ENCODE measurements at regions not wholly inside any gene's neighbourhood (a gene's known extent, or its start where the extent isn't known, plus 50 kb on each side); places are given as distances from the start of the nearest gene placed in this dataset.
"Not testable (repeated sequence)": the region's sequence is repeated elsewhere in the genome, so short reads cannot be mapped to it uniquely, and the experiment has no call there.

DNA sequence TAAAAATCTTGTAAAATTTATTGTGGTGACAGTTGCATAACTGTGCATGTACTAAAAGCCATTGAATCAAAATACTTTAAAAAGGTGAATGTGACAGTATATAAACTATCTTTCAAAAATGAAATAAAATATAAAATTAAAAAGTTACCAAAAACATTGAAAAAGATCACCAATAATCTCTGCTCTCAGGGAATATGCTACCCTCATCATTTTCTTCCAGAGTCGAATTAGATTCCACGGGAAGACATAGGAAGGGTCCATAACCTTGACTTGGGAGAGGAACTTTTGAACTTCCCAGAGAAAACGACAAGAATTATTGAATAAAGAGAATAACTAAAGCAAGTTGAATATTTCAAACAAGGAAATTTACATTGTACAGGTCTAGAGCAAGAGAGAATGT, 649.5 kb downstream of the NUP35 start:
- Histone ChIP-seq H3K36me3 (ENCODE audit: control insufficient read depth, insufficient read depth, low read length) (no peaks in the 10 kb centered on the region), H3K4me3 (ENCODE audit: low read depth, low read length) (no peak overlapping the region), H3K27me3 (ENCODE audit: control insufficient read depth, insufficient read depth, low read length) (no peaks in the 10 kb centered on the region)
- DNase-seq (ENCODE audit: low read depth): no peak
- CTCF ChIA-PET: no interaction called here
- TF ChIP-seq, protein P1, sequence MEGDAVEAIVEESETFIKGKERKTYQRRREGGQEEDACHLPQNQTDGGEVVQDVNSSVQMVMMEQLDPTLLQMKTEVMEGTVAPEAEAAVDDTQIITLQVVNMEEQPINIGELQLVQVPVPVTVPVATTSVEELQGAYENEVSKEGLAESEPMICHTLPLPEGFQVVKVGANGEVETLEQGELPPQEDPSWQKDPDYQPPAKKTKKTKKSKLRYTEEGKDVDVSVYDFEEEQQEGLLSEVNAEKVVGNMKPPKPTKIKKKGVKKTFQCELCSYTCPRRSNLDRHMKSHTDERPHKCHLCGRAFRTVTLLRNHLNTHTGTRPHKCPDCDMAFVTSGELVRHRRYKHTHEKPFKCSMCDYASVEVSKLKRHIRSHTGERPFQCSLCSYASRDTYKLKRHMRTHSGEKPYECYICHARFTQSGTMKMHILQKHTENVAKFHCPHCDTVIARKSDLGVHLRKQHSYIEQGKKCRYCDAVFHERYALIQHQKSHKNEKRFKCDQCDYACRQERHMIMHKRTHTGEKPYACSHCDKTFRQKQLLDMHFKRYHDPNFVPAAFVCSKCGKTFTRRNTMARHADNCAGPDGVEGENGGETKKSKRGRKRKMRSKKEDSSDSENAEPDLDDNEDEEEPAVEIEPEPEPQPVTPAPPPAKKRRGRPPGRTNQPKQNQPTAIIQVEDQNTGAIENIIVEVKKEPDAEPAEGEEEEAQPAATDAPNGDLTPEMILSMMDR (IDR thresholded peaks at IDR 0.05; ENCODE audit: insufficient read depth, low read depth, low read length): no peak
- POLR2A ChIA-PET: no interaction called here

DNA sequence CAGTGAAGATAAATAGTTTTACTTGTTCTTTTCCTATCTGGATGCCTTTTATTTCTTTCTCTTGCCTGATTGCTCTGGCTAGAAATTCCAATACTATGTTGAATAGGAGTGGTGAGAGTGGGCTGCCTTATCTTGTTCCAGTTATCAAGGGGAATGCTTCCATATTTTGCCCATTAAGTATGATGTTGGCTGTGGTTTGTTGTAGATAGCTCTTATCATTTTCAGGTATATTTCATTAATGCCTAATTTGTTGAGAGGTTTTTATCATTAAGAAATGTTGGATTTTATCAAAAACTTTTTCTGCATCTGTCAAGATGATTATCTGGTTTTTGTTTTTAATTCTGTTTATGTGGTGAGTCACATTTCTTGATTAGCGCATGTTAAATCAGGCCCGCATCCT, 655.8 kb downstream of the NUP35 start:
- no peaks in the 10 kb centered on the region for H3K27me3 ChIP-seq (ENCODE audit: control insufficient read depth, insufficient read depth, low read length)
- no peak overlapping the region for H3K4me3 ChIP-seq (ENCODE audit: low read depth, low read length)
- TF ChIP-seq, protein P1 (IDR thresholded peaks at IDR 0.05; ENCODE audit: insufficient read depth, low read depth, low read length): no peak
- ChIA-PET CTCF (no interaction called here), POLR2A (no interaction called here)
- no peak for DNase-seq (ENCODE audit: low read depth)
- no peaks in the 10 kb centered on the region for H3K36me3 ChIP-seq (ENCODE audit: control insufficient read depth, insufficient read depth, low read length)

DNA sequence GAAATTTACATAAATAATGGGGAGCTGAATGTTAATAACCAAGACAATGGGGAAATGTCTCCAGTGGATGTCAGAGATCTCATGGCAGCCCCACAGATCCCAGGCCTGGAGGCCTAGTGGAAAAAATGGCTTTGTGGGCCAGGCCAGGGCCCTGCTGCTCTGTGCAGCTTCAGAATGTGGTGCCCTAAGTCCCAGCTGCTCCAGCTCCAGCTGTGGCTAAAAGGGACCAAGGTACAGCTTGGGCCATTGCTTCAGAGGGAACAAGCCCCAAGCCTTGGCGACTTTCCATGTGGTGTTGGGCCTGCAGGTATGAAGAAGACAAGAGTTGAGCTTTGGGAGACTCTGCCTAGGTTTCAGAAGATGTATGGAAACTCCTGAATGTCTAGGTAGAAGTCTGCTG, 658.2 kb downstream of the NUP35 start:
- CTCF ChIA-PET: no interaction called here
- POLR2A ChIA-PET: no interaction called here
- TF ChIP-seq, protein P1 (IDR thresholded peaks at IDR 0.05; ENCODE audit: insufficient read depth, low read depth, low read length): no peak
- Histone ChIP-seq H3K36me3 (ENCODE audit: control insufficient read depth, insufficient read depth, low read length) (no peaks in the 10 kb centered on the region), H3K27me3 (ENCODE audit: control insufficient read depth, insufficient read depth, low read length) (no peaks in the 10 kb centered on the region), H3K4me3 (ENCODE audit: low read depth, low read length) (no peak overlapping the region)
- no peak for DNase-seq (ENCODE audit: low read depth)

DNA sequence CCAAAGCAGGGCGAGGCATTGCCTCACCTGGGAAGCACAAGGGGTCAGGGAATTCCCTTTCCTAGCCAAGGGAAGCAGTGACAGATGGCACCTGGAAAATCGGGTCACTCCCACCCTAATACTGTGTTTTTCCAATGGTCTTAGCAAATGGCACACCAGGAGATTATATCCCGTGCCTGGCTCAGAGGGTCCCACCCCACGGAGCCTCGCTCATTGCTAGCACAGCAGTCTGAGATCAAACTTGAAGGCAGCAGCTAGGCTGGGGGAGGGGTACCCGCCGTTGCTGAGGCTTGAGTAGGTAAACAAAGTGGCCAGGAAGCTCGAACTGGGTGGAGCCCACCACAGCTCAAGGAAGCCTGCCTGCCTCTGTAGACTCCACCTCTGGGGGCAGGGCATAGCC, 664.6 kb downstream of the NUP35 start:
- POLR2A ChIA-PET; DNase-seq (ENCODE audit: low read depth); H3K36me3 ChIP-seq (ENCODE audit: control insufficient read depth, insufficient read depth, low read length); H3K27me3 ChIP-seq (ENCODE audit: control insufficient read depth, insufficient read depth, low read length); H3K4me3 ChIP-seq (ENCODE audit: low read depth, low read length); CTCF ChIA-PET: not testable (repeated sequence)

DNA sequence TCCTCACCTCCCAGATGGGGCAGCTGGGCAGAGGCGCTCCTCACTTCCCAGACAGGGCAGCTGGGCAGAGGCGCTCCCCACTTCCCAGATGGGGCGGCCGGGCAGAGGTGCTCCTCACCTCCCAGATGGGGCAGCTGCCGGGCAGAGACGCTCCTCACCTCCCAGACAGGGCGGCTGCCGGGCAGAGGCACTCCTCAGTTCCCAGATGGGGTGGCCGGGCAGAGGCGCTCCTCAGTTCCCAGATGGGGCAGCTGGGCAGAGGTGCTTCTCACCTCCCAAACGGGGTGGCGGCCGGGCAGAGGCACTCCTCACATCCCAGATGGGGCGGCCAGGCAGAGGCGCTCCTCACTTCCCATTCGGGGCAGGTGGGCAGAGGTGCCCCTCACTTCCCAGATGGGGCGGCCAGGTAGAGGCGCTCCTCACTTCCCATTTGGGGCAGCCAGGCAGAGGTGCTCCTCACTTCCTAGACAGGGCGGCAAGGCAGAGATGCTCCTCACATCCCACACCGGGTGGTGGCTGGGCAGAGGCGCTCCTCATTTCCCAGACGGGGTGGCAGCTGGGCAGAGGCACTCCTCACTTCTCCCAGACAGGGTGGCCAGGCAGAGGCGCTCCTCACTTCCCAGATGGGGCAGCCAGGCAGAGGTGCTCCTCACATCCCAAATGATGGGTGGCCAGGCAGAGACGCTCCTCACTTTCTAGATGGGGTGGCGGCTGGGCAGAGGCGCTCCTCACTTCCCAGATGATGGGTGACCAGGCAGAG, 668.1 kb downstream of the NUP35 start:
- H3K36me3 ChIP-seq (ENCODE audit: control insufficient read depth, insufficient read depth, low read length); DNase-seq (ENCODE audit: low read depth); H3K27me3 ChIP-seq (ENCODE audit: control insufficient read depth, insufficient read depth, low read length); POLR2A ChIA-PET; H3K4me3 ChIP-seq (ENCODE audit: low read depth, low read length); CTCF ChIA-PET: not testable (repeated sequence)

DNA sequence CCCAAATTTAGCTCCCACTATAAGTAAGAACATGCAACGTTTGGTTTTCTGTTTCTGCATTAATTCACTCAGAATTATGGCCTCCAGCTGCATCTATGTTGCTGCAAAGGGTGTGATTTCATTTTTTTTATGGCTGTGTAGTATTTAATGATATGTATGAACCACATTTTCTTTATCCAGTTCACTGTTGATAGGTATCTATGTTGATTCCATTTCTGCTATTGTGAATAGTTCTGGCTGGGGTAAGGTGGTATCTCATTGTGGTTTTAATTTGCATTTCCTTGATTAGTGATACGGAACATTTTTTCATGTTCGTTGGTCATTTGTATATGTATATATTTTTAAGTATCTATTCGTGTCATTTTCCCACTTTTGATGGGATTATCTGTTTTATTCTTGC, 674.3 kb downstream of the NUP35 start:
- H3K36me3 ChIP-seq (ENCODE audit: control insufficient read depth, insufficient read depth, low read length): no peaks in the 10 kb centered on the region
- ChIA-PET CTCF (no interaction called here), POLR2A (no interaction called here)
- no peaks in the 10 kb centered on the region for H3K27me3 ChIP-seq (ENCODE audit: control insufficient read depth, insufficient read depth, low read length)
- no peak overlapping the region for H3K4me3 ChIP-seq (ENCODE audit: low read depth, low read length)
- TF ChIP-seq, protein P1 (IDR thresholded peaks at IDR 0.05; ENCODE audit: insufficient read depth, low read depth, low read length): no peak
- DNase-seq (ENCODE audit: low read depth): no peak

Measured in BJ (cell line).